ENCODE measurements at regions not wholly inside any gene's neighbourhood (a gene's known extent, or its start where the extent isn't known, plus 50 kb on each side); places are given as distances from the start of the nearest gene placed in this dataset.

- no peak overlapping the region for H3K4me3 Mint-ChIP-seq
- no peaks in the 10 kb centered on the region for H3K9me3 Mint-ChIP-seq (ENCODE audit: low read depth)
- H3K27ac Mint-ChIP-seq = no peak overlapping the region
- no peaks in the 10 kb centered on the region for H3K27me3 Mint-ChIP-seq
- no peaks in the 10 kb centered on the region for H3K36me3 Mint-ChIP-seq
- H3K4me1 Mint-ChIP-seq (ENCODE audit: low read depth) = no peaks in the 10 kb centered on the region
These were observed 268.7 kb downstream of the CHRM3 start for GRCh38 chr1:239655023-239655422.

- H3K4me3 Mint-ChIP-seq = no peak overlapping the region
- H3K4me1 Mint-ChIP-seq (ENCODE audit: low read depth) = no peaks in the 10 kb centered on the region
- H3K27ac Mint-ChIP-seq = no peak overlapping the region
- H3K9me3 Mint-ChIP-seq (ENCODE audit: low read depth) = no peaks in the 10 kb centered on the region
- no peaks in the 10 kb centered on the region for H3K36me3 Mint-ChIP-seq
- H3K27me3 Mint-ChIP-seq = no peaks in the 10 kb centered on the region
These were observed 270.9 kb downstream of the CHRM3 start for GRCh38 chr1:239657291-239657690.

- H3K9me3 Mint-ChIP-seq (ENCODE audit: low read depth) = no peaks in the 10 kb centered on the region
- no peak overlapping the region for H3K4me3 Mint-ChIP-seq
- no peaks in the 10 kb centered on the region for H3K36me3 Mint-ChIP-seq
- no peak overlapping the region for H3K27ac Mint-ChIP-seq
- H3K27me3 Mint-ChIP-seq = no peaks in the 10 kb centered on the region
- peaks cover 6% of the 10 kb centered on the region for H3K4me1 Mint-ChIP-seq (ENCODE audit: low read depth)
These were observed 276.6 kb downstream of the CHRM3 start for GRCh38 chr1:239662950-239663349.

GRCh38 chr1:239672256-239672655 is 285.9 kb downstream of the CHRM3 start:
- H3K36me3 Mint-ChIP-seq = no peaks in the 10 kb centered on the region
- no peak overlapping the region for H3K4me3 Mint-ChIP-seq
- H3K4me1 Mint-ChIP-seq (ENCODE audit: low read depth) = no peaks in the 10 kb centered on the region
- no peaks in the 10 kb centered on the region for H3K27me3 Mint-ChIP-seq
- no peak overlapping the region for H3K27ac Mint-ChIP-seq
- H3K9me3 Mint-ChIP-seq (ENCODE audit: low read depth) = peaks cover 3% of the 10 kb centered on the region

GRCh38 chr1:239675735-239676134 is 289.4 kb downstream of the CHRM3 start:
- H3K9me3 Mint-ChIP-seq (ENCODE audit: low read depth) = peaks cover 3% of the 10 kb centered on the region
- H3K27ac Mint-ChIP-seq = no peak overlapping the region
- no peaks in the 10 kb centered on the region for H3K36me3 Mint-ChIP-seq
- no peaks in the 10 kb centered on the region for H3K4me1 Mint-ChIP-seq (ENCODE audit: low read depth)
- no peaks in the 10 kb centered on the region for H3K27me3 Mint-ChIP-seq
- no peak overlapping the region for H3K4me3 Mint-ChIP-seq

- H3K9me3 Mint-ChIP-seq (ENCODE audit: low read depth) = peaks cover 3% of the 10 kb centered on the region
- no peaks in the 10 kb centered on the region for H3K4me1 Mint-ChIP-seq (ENCODE audit: low read depth)
- no peak overlapping the region for H3K27ac Mint-ChIP-seq
- H3K27me3 Mint-ChIP-seq = no peaks in the 10 kb centered on the region
- no peak overlapping the region for H3K4me3 Mint-ChIP-seq
- no peaks in the 10 kb centered on the region for H3K36me3 Mint-ChIP-seq
These were observed 290.3 kb downstream of the CHRM3 start for GRCh38 chr1:239676522-239677273.

GRCh38 chr1:239677362-239677761 is 291.0 kb downstream of the CHRM3 start:
- H3K36me3 Mint-ChIP-seq = no peaks in the 10 kb centered on the region
- no peak overlapping the region for H3K4me3 Mint-ChIP-seq
- H3K27ac Mint-ChIP-seq = no peak overlapping the region
- H3K4me1 Mint-ChIP-seq (ENCODE audit: low read depth) = no peaks in the 10 kb centered on the region
- H3K9me3 Mint-ChIP-seq (ENCODE audit: low read depth) = peaks cover 3% of the 10 kb centered on the region
- no peaks in the 10 kb centered on the region for H3K27me3 Mint-ChIP-seq

- no peak overlapping the region for H3K4me3 Mint-ChIP-seq
- H3K27ac Mint-ChIP-seq = no peak overlapping the region
- H3K4me1 Mint-ChIP-seq (ENCODE audit: low read depth) = no peaks in the 10 kb centered on the region
- no peaks in the 10 kb centered on the region for H3K27me3 Mint-ChIP-seq
- no peaks in the 10 kb centered on the region for H3K36me3 Mint-ChIP-seq
- H3K9me3 Mint-ChIP-seq (ENCODE audit: low read depth) = peaks cover 3% of the 10 kb centered on the region
These were observed 291.8 kb downstream of the CHRM3 start for GRCh38 chr1:239678181-239678580.

GRCh38 chr1:239682046-239682445 is 295.7 kb downstream of the CHRM3 start:
- Mint-ChIP-seq H3K27me3 (no peaks in the 10 kb centered on the region), H3K4me3 (no peak overlapping the region), H3K27ac (no peak overlapping the region), H3K4me1 (ENCODE audit: low read depth) (no peaks in the 10 kb centered on the region), H3K9me3 (ENCODE audit: low read depth) (no peaks in the 10 kb centered on the region), H3K36me3 (no peaks in the 10 kb centered on the region)

- no peaks in the 10 kb centered on the region for H3K4me1 Mint-ChIP-seq (ENCODE audit: low read depth)
- no peak overlapping the region for H3K27ac Mint-ChIP-seq
- H3K9me3 Mint-ChIP-seq (ENCODE audit: low read depth) = no peaks in the 10 kb centered on the region
- H3K4me3 Mint-ChIP-seq = no peak overlapping the region
- H3K27me3 Mint-ChIP-seq = no peaks in the 10 kb centered on the region
- no peaks in the 10 kb centered on the region for H3K36me3 Mint-ChIP-seq
These were observed 296.6 kb downstream of the CHRM3 start for GRCh38 chr1:239682960-239683359.

GRCh38 chr1:239686386-239686785 is 300.0 kb downstream of the CHRM3 start:
- H3K27me3 Mint-ChIP-seq = no peaks in the 10 kb centered on the region
- H3K9me3 Mint-ChIP-seq (ENCODE audit: low read depth) = no peaks in the 10 kb centered on the region
- no peak overlapping the region for H3K27ac Mint-ChIP-seq

GRCh38 chr1:239696317-239696716 is 309.9 kb downstream of the CHRM3 start:
- H3K27me3 Mint-ChIP-seq = no peaks in the 10 kb centered on the region
- peaks cover 3% of the 10 kb centered on the region for H3K36me3 Mint-ChIP-seq
- peaks cover 3% of the 10 kb centered on the region for H3K9me3 Mint-ChIP-seq (ENCODE audit: low read depth)
- H3K4me3 Mint-ChIP-seq = no peak overlapping the region
- H3K27ac Mint-ChIP-seq = no peak overlapping the region
- H3K4me1 Mint-ChIP-seq (ENCODE audit: low read depth) = peaks cover 12% of the 10 kb centered on the region

More at GRCh38 chr1:239686386-239686785, 300.0 kb downstream of the CHRM3 start:
- Mint-ChIP-seq H3K4me3 (no peak overlapping the region), H3K4me1 (ENCODE audit: low read depth) (no peaks in the 10 kb centered on the region), H3K36me3 (no peaks in the 10 kb centered on the region)

GRCh38 chr1:239700667-239701066 is 314.3 kb downstream of the CHRM3 start:
- peaks cover 14% of the 10 kb centered on the region for H3K4me1 Mint-ChIP-seq (ENCODE audit: low read depth)
- H3K27me3 Mint-ChIP-seq = no peaks in the 10 kb centered on the region
- H3K36me3 Mint-ChIP-seq = peaks cover 14% of the 10 kb centered on the region
- no peak overlapping the region for H3K4me3 Mint-ChIP-seq
- H3K9me3 Mint-ChIP-seq (ENCODE audit: low read depth) = peaks cover 3% of the 10 kb centered on the region
- no peak overlapping the region for H3K27ac Mint-ChIP-seq

GRCh38 chr1:239703075-239703474 is 316.7 kb downstream of the CHRM3 start:
- H3K27me3 Mint-ChIP-seq = no peaks in the 10 kb centered on the region
- no peak overlapping the region for H3K4me3 Mint-ChIP-seq
- peak overlapping the region; percentile 35 for H3K27ac Mint-ChIP-seq
- H3K4me1 Mint-ChIP-seq (ENCODE audit: low read depth) = peaks cover 19% of the 10 kb centered on the region
- peaks cover 24% of the 10 kb centered on the region for H3K36me3 Mint-ChIP-seq
- H3K9me3 Mint-ChIP-seq (ENCODE audit: low read depth) = no peaks in the 10 kb centered on the region

GRCh38 chr1:239706245-239706892 is 320.0 kb downstream of the CHRM3 start:
- no peaks in the 10 kb centered on the region for H3K9me3 Mint-ChIP-seq (ENCODE audit: low read depth)
- no peak overlapping the region for H3K27ac Mint-ChIP-seq
- H3K4me1 Mint-ChIP-seq (ENCODE audit: low read depth) = peaks cover 32% of the 10 kb centered on the region
- no peaks in the 10 kb centered on the region for H3K27me3 Mint-ChIP-seq
- peaks cover 34% of the 10 kb centered on the region for H3K36me3 Mint-ChIP-seq
- H3K4me3 Mint-ChIP-seq = no peak overlapping the region

GRCh38 chr1:239707615-239708014 is 321.2 kb downstream of the CHRM3 start:
- no peaks in the 10 kb centered on the region for H3K27me3 Mint-ChIP-seq
- H3K4me3 Mint-ChIP-seq = no peak overlapping the region
- H3K9me3 Mint-ChIP-seq (ENCODE audit: low read depth) = no peaks in the 10 kb centered on the region
- peaks cover 42% of the 10 kb centered on the region for H3K4me1 Mint-ChIP-seq (ENCODE audit: low read depth)
- peak overlapping the region; percentile 54 for H3K27ac Mint-ChIP-seq
- peaks cover 39% of the 10 kb centered on the region for H3K36me3 Mint-ChIP-seq
